WTC11 (cell line): ENCODE measurements at regions not wholly inside any gene's neighbourhood (a gene's known extent, or its start where the extent isn't known, plus 50 kb on each side); places are given as distances from the start of the nearest gene placed in this dataset.

Experiments used
- ATAC-seq: fragments of 200-7000 bp; cut with Tn5 transposase; 2 replicates; pipeline ENCODE4 v1.10.0; 2021; ENCODE audit warnings: mild to moderate bottlenecking, moderate library complexity
- CTCF ChIA-PET: fragments of 300-600 bp; sonication (Branson Sonifier 250); formaldehyde crosslinking; loops from one replicate; lab custom pipeline; 2021; ENCODE audit warnings: antibody characterized with exemption; lab: Charles Lee
- POLR2A ChIA-PET: fragments of 350-600 bp; sonication (Branson Sonifier 250); formaldehyde crosslinking; loops from one replicate; lab custom pipeline; 2021; ENCODE audit warnings: antibody characterized with exemption; lab: Charles Lee
- DNase-seq: peaks from one replicate; pipeline ENCODE4 v3.0.0; 2021; ENCODE audit warnings: low spot score
- H3K27ac Mint-ChIP-seq: 2 replicates; pipeline ENCODE4 v1.8.0; 2021; ENCODE audit warnings: mixed read lengths
- H3K27me3 Mint-ChIP-seq: 2 replicates; pipeline ENCODE4 v1.8.0; 2021; ENCODE audit warnings: low read depth, mild to moderate bottlenecking, moderate library complexity, mixed read lengths
- H3K36me3 Mint-ChIP-seq: 2 replicates; pipeline ENCODE4 v1.8.0; 2021; ENCODE audit warnings: mixed read lengths
- H3K4me1 Mint-ChIP-seq: 2 replicates; pipeline ENCODE4 v1.8.0; 2022; ENCODE audit warnings: mixed read lengths
- H3K4me3 Mint-ChIP-seq: 2 replicates; pipeline ENCODE4 v1.8.0; 2021; ENCODE audit warnings: mild to moderate bottlenecking, moderate library complexity, mixed read lengths
- H3K9me3 Mint-ChIP-seq: 2 replicates; pipeline ENCODE4 v1.8.0; 2021; ENCODE audit warnings: mixed read lengths
- AFF4 ChIP-seq: sonication (generic); formaldehyde crosslinking; IDR thresholded peaks from 2 replicates; pipeline ENCODE4 v1.8.1; 2023; ENCODE audit warnings: mild to moderate bottlenecking, missing genetic modification reagents, borderline replicate concordance
- ATF1 ChIP-seq: sonication (generic); formaldehyde crosslinking; IDR thresholded peaks from 2 replicates; pipeline ENCODE4 v1.8.1; 2023; ENCODE audit warnings: mild to moderate bottlenecking, moderate library complexity, missing genetic modification reagents
- CTCF ChIP-seq: fragments of 200-600 bp; IDR thresholded peaks from 2 replicates; pipeline ENCODE4 v1.8.0; 2022; ENCODE audit warnings: antibody characterized with exemption
- ESRRA ChIP-seq: sonication (generic); formaldehyde crosslinking; IDR thresholded peaks from 2 replicates; pipeline ENCODE4 v1.8.1; 2022; ENCODE audit warnings: mild to moderate bottlenecking, missing genetic modification reagents, borderline replicate concordance
- HMGA2 ChIP-seq: fragments of 250-450 bp; sonication (Bioruptor Pico); IDR thresholded peaks from 2 replicates; pipeline ENCODE4 v1.4.0; 2021; ENCODE audit warnings: mild to moderate bottlenecking, moderate library complexity
- NFE2L1 ChIP-seq: sonication (generic); formaldehyde crosslinking; IDR thresholded peaks from 2 replicates; pipeline ENCODE4 v1.8.1; 2023; ENCODE audit warnings: missing genetic modification reagents
- NR1H2 ChIP-seq: sonication (generic); formaldehyde crosslinking; IDR thresholded peaks from 2 replicates; pipeline ENCODE4 v1.9.0; 2021; ENCODE audit warnings: mild to moderate bottlenecking, moderate library complexity, missing genetic modification reagents
- NR2C2 ChIP-seq: sonication (generic); formaldehyde crosslinking; IDR thresholded peaks from 2 replicates; pipeline ENCODE4 v1.8.0; 2022; ENCODE audit warnings: mild to moderate bottlenecking, missing genetic modification reagents
- RELA ChIP-seq: sonication (generic); formaldehyde crosslinking; IDR thresholded peaks from 2 replicates; pipeline ENCODE4 v1.8.1; 2022; ENCODE audit warnings: missing genetic modification reagents, mild to moderate bottlenecking, borderline replicate concordance
- TEAD1 ChIP-seq: sonication (generic); formaldehyde crosslinking; IDR thresholded peaks from 2 replicates; pipeline ENCODE4 v1.8.0; 2022; ENCODE audit warnings: mild to moderate bottlenecking, missing genetic modification reagents
- TEAD4 ChIP-seq: sonication (generic); formaldehyde crosslinking; IDR thresholded peaks from 2 replicates; pipeline ENCODE4 v1.8.0; 2022; ENCODE audit warnings: mild to moderate bottlenecking, missing genetic modification reagents
- ZNF138 ChIP-seq: sonication (generic); formaldehyde crosslinking; conservative IDR thresholded peaks from 2 replicates; pipeline ENCODE4 v1.8.1; 2022; ENCODE audit warnings: mild to moderate bottlenecking, moderate library complexity, missing genetic modification reagents
- ZNF232 ChIP-seq: sonication (generic); formaldehyde crosslinking; IDR thresholded peaks from 2 replicates; pipeline ENCODE4 v1.8.0; 2022; ENCODE audit warnings: mild to moderate bottlenecking, missing genetic modification reagents
- ZNF423 ChIP-seq: fragments of 250-450 bp; sonication (Bioruptor Pico); IDR thresholded peaks from 2 replicates; pipeline ENCODE4 v2.1.2; 2022; ENCODE audit warnings: mild to moderate bottlenecking, moderate library complexity
- ZNF532 ChIP-seq: fragments of 250-450 bp; sonication (Bioruptor Pico); IDR thresholded peaks from 2 replicates; pipeline ENCODE4 v1.9.0; 2021; ENCODE audit warnings: mild to moderate bottlenecking, borderline replicate concordance
- ZSCAN18 ChIP-seq: fragments of 250-450 bp; sonication (Bioruptor Pico); IDR thresholded peaks from 2 replicates; pipeline ENCODE4 v2.1.2; 2022; ENCODE audit warnings: mild to moderate bottlenecking, moderate library complexity
- TF ChIP-seq, protein P1 (sequence below): sonication (generic); formaldehyde crosslinking; IDR thresholded peaks from 2 replicates; pipeline ENCODE4 v1.8.1; 2022; ENCODE audit warnings: missing genetic modification reagents, borderline replicate concordance
- TF ChIP-seq, protein P2 (sequence below): sonication (generic); formaldehyde crosslinking; IDR thresholded peaks from 2 replicates; pipeline ENCODE4 v1.8.0; 2022; ENCODE audit warnings: mild to moderate bottlenecking, missing genetic modification reagents
- TF ChIP-seq, protein P3 (sequence below): sonication (generic); formaldehyde crosslinking; IDR thresholded peaks from 2 replicates; pipeline ENCODE4 v1.8.0; 2022; ENCODE audit warnings: mild to moderate bottlenecking, missing genetic modification reagents

DNA sequence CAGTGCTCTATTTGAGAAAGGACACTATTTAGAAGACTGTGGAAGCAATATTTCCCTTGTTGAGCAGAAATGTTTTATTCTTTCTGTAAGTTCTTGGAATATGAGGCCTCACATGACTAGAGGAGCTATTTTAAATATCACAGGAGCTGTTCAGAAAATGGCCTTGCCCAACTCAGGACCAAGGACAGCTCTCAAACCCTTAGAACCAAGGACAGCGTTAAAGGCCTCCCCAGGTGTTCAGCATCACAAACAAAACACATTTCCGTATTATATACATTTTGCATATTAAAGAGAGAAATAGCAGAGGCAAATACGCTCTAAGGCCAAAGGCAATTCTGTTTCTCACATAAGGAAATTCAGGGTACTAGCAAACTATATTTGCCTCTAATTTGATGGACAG is 631.4 kb downstream of the CDH26 start:
- H3K27me3 Mint-ChIP-seq, result no peaks in the 10 kb centered on the region
- no peak for ATAC-seq
- ChIA-PET CTCF (no interaction called here), POLR2A (no interaction called here)
- no peaks in the 10 kb centered on the region; the same call in 1 of the 2 replicates for H3K36me3 Mint-ChIP-seq
- no peak overlapping the region for H3K27ac Mint-ChIP-seq
- no peak overlapping the region for H3K4me3 Mint-ChIP-seq
- H3K9me3 Mint-ChIP-seq, result peaks cover 26% of the 10 kb centered on the region
- peaks cover 33% of the 10 kb centered on the region for H3K4me1 Mint-ChIP-seq
- peak; percentile 46 for DNase-seq
- TF ChIP-seq NR2C2 (CRISPR knock-in tag), result peak; percentile 79; the same call in 1 of the 2 replicates
- TF ChIP-seq NR1H2 (CRISPR knock-in tag), result peak; percentile 75; the same call in 1 of the 2 replicates
- peak; percentile 98 for TF ChIP-seq TEAD4
- no peak for TF ChIP-seq ZNF532 (CRISPR knock-in tag)
- TF ChIP-seq TEAD1 (CRISPR knock-in tag), result peak; percentile 95
- TF ChIP-seq NFE2L1 (CRISPR knock-in tag), result peak; percentile 89
- TF ChIP-seq, protein P1, sequence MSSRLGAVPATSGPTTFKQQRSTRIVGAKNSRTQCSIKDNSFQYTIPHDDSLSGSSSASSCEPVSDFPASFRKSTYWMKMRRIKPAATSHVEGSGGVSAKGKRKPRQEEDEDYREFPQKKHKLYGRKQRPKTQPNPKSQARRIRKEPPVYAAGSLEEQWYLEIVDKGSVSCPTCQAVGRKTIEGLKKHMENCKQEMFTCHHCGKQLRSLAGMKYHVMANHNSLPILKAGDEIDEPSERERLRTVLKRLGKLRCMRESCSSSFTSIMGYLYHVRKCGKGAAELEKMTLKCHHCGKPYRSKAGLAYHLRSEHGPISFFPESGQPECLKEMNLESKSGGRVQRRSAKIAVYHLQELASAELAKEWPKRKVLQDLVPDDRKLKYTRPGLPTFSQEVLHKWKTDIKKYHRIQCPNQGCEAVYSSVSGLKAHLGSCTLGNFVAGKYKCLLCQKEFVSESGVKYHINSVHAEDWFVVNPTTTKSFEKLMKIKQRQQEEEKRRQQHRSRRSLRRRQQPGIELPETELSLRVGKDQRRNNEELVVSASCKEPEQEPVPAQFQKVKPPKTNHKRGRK (CRISPR knock-in tag), result peak; percentile 78; the same call in 1 of the 2 replicates
- 0 out of 2 replicates have a peak, but pooled peaks have one; percentile 26 for TF ChIP-seq AFF4 (CRISPR knock-in tag)
- TF ChIP-seq ZNF138, result no peak
- TF ChIP-seq ZNF232 (CRISPR knock-in tag), result peak; percentile 94; the same call in 1 of the 2 replicates
- no peak for TF ChIP-seq CTCF
- peak; percentile 55; the same call in 1 of the 2 replicates for TF ChIP-seq ESRRA (CRISPR knock-in tag)
- TF ChIP-seq, protein P2, sequence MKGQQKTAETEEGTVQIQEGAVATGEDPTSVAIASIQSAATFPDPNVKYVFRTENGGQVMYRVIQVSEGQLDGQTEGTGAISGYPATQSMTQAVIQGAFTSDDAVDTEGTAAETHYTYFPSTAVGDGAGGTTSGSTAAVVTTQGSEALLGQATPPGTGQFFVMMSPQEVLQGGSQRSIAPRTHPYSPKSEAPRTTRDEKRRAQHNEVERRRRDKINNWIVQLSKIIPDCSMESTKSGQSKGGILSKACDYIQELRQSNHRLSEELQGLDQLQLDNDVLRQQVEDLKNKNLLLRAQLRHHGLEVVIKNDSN (CRISPR knock-in tag), result peak; percentile 85
- no peak for TF ChIP-seq HMGA2
- TF ChIP-seq ATF1 (CRISPR knock-in tag), result no peak
- peak; percentile 53; the same call in 1 of the 2 replicates for TF ChIP-seq ZNF423 (CRISPR knock-in tag)
- peak; percentile 71; the same call in 1 of the 2 replicates for TF ChIP-seq ZSCAN18 (CRISPR knock-in tag)
- TF ChIP-seq RELA, result no peak
- TF ChIP-seq, protein P3, sequence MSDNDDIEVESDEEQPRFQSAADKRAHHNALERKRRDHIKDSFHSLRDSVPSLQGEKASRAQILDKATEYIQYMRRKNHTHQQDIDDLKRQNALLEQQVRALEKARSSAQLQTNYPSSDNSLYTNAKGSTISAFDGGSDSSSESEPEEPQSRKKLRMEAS, result peak; percentile 58; the same call in 1 of the 2 replicates
